MM.1S (cell line): ENCODE measurements at regions not wholly inside any gene's neighbourhood (a gene's known extent, or its start where the extent isn't known, plus 50 kb on each side); places are given as distances from the start of the nearest gene placed in this dataset.

Experiments used
- CTCF ChIP-seq: fragments of 300-600 bp; sonication (generic); IDR thresholded peaks from 2 replicates; pipeline ENCODE4 v1.5.1; 2016; ENCODE audit warnings: antibody characterized with exemption, low read length, mixed read lengths
- EZH2 ChIP-seq: fragments of 300-600 bp; sonication (generic); optimal IDR thresholded peaks from 2 replicates; pipeline ENCODE3; 2017; ENCODE audit warnings: low read depth, mild to moderate bottlenecking, antibody characterized with exemption, low read length, mixed read lengths

- TF ChIP-seq CTCF, result no peak
- no peak for TF ChIP-seq EZH2
These were observed 127.8 kb downstream of the BMP4 start for GRCh38 chr14:53828820-53829219.
